K562 (cell line): ENCODE measurements at regions not wholly inside any gene's neighbourhood (a gene's known extent, or its start where the extent isn't known, plus 50 kb on each side); places are given as distances from the start of the nearest gene placed in this dataset.

ENCODE experiments used
- CEBPG ChIP-seq, 3 experiments: fragments of 200-800 bp in 1 of 3; sonication (Bioruptor generic) in 1 of 3; sonication (generic) in 1 of 3; formaldehyde crosslinking in 1 of 3; IDR thresholded peaks in 2 of 3; conservative IDR thresholded peaks in 1 of 3; 2 replicates each; pipeline versions ENCODE4 v1.6.1 to v1.8.0; 2016 to 2022; ENCODE audit warnings: missing compliant biosample characterization in 2 of 3, missing genetic modification characterization in 2 of 3, mild to moderate bottlenecking in 1 of 3, missing genetic modification reagents in 1 of 3
- CREB3 ChIP-seq: fragments of 450-650 bp; conservative IDR thresholded peaks from 2 replicates; pipeline ENCODE4 v1.6.1; 2016; ENCODE audit warnings: missing genetic modification characterization, low read depth, mild to moderate bottlenecking, missing compliant biosample characterization, moderate library complexity
- FOXA1 ChIP-seq: fragments of 450-650 bp; IDR thresholded peaks from 2 replicates; pipeline ENCODE4 v1.6.1; 2016; ENCODE audit warnings: mild to moderate bottlenecking, borderline replicate concordance
- FOXJ2 ChIP-seq: fragments of 200-800 bp; sonication (Bioruptor generic); IDR thresholded peaks from 2 replicates; pipeline ENCODE4 v1.6.1; 2016; ENCODE audit warnings: missing genetic modification characterization, missing compliant biosample characterization
- HDGF ChIP-seq: fragments of 450-650 bp; IDR thresholded peaks from 2 replicates; pipeline ENCODE4 v1.6.1; 2016
- KLF6 ChIP-seq: fragments of 250-450 bp; sonication (Bioruptor Pico); IDR thresholded peaks from 2 replicates; pipeline ENCODE4 v1.4.0; 2020; ENCODE audit warnings: mild to moderate bottlenecking, moderate library complexity, borderline replicate concordance
- SAP30 ChIP-seq: fragments of 200-600 bp; sonication (generic); IDR thresholded peaks from 2 replicates; pipeline ENCODE4 v1.6.1; 2012; ENCODE audit warnings: borderline replicate concordance, low read depth, mild to moderate bottlenecking, moderate library complexity, low read length, control low read depth, inconsistent platforms; ENCODE audit not compliant: insufficient read depth, poor library complexity, severe bottlenecking
- SRF ChIP-seq, 2 experiments: fragments of 250-450, 450-650 bp in 1 of 2; sonication (Bioruptor Pico) in 1 of 2; sonication (generic) in 1 of 2; formaldehyde crosslinking; IDR thresholded peaks; 2 replicates each; pipeline versions ENCODE4 v1.5.0 to v1.5.1; 2020 to 2022; ENCODE audit warnings: mild to moderate bottlenecking in 1 of 2, missing genetic modification reagents in 1 of 2
- TAL1 ChIP-seq: fragments of 450-650 bp; IDR thresholded peaks from 2 replicates; pipeline ENCODE4 v1.6.1; 2016; ENCODE audit warnings: mild to moderate bottlenecking
- TARDBP ChIP-seq: fragments of 450-650 bp; IDR thresholded peaks from 2 replicates; pipeline ENCODE4 v1.6.1; 2016
- TCF3 ChIP-seq: sonication (generic); formaldehyde crosslinking; IDR thresholded peaks from 2 replicates; pipeline ENCODE4 v1.4.0; 2020; ENCODE audit warnings: mild to moderate bottlenecking, missing genetic modification reagents
- TSC22D4 ChIP-seq: fragments of 450-650 bp; IDR thresholded peaks from 2 replicates; pipeline ENCODE4 v1.6.1; 2016; ENCODE audit warnings: missing genetic modification characterization, missing biosample characterization, control low read depth
- ZNF124 ChIP-seq: sonication (generic); formaldehyde crosslinking; IDR thresholded peaks from 2 replicates; pipeline ENCODE4 v1.8.1; 2022; ENCODE audit warnings: missing genetic modification reagents
- ZNF212 ChIP-seq: fragments of 450-650 bp; formaldehyde crosslinking; IDR thresholded peaks from 2 replicates; pipeline ENCODE4 v1.4.0; 2020; ENCODE audit warnings: mild to moderate bottlenecking
- ZNF79 ChIP-seq: fragments of 250-450 bp; sonication (Bioruptor Pico); IDR thresholded peaks from 2 replicates; pipeline ENCODE4 v1.4.0; 2020; ENCODE audit warnings: low read depth, mild to moderate bottlenecking, moderate library complexity

- TF ChIP-seq ZNF79 (CRISPR knock-in tag) (no peak), ZNF212 (CRISPR knock-in tag) (no peak), TAL1 (no peak), SAP30 (no peak), CREB3 (no peak), FOXJ2 (no peak), TCF3 (CRISPR knock-in tag) (no peak), ZNF124 (CRISPR knock-in tag) (no peak), FOXA1 (no peak), CEBPG (CRISPR knock-in tag; IDR thresholded peaks at IDR 0.05) (no peak), CEBPG (tag; conservative IDR thresholded peaks at IDR 0.05 in 1 of 2, IDR thresholded peaks at IDR 0.05 in 1 of 2) (no peak), TARDBP (no peak), TSC22D4 (tag) (no peak), SRF (CRISPR knock-in tag; IDR thresholded peaks at IDR 0.05) (no peak), KLF6 (CRISPR knock-in tag) (no peak), HDGF (no peak)
Measured at GRCh38 chr10:10477844-10478243, 539.8 kb upstream of the CELF2 start (continued).
